WTC11 (cell line): ENCODE measurements at regions not wholly inside any gene's neighbourhood (a gene's known extent, or its start where the extent isn't known, plus 50 kb on each side); places are given as distances from the start of the nearest gene placed in this dataset.
"Not testable (repeated sequence)": the region's sequence is repeated elsewhere in the genome, so short reads cannot be mapped to it uniquely, and the experiment has no call there.

ENCODE experiments used
- ATAC-seq: fragments of 200-7000 bp; cut with Tn5 transposase; 2 replicates; pipeline ENCODE4 v1.10.0; 2021; ENCODE audit warnings: mild to moderate bottlenecking, moderate library complexity
- CTCF ChIA-PET: fragments of 300-600 bp; sonication (Branson Sonifier 250); formaldehyde crosslinking; loops from one replicate; lab custom pipeline; 2021; ENCODE audit warnings: antibody characterized with exemption; lab: Charles Lee
- POLR2A ChIA-PET: fragments of 350-600 bp; sonication (Branson Sonifier 250); formaldehyde crosslinking; loops from one replicate; lab custom pipeline; 2021; ENCODE audit warnings: antibody characterized with exemption; lab: Charles Lee
- DNase-seq: peaks from one replicate; pipeline ENCODE4 v3.0.0; 2021; ENCODE audit warnings: low spot score
- H3K27ac Mint-ChIP-seq: 2 replicates; pipeline ENCODE4 v1.8.0; 2021; ENCODE audit warnings: mixed read lengths
- H3K27me3 Mint-ChIP-seq: 2 replicates; pipeline ENCODE4 v1.8.0; 2021; ENCODE audit warnings: low read depth, mild to moderate bottlenecking, moderate library complexity, mixed read lengths
- H3K36me3 Mint-ChIP-seq: 2 replicates; pipeline ENCODE4 v1.8.0; 2021; ENCODE audit warnings: mixed read lengths
- H3K4me1 Mint-ChIP-seq: 2 replicates; pipeline ENCODE4 v1.8.0; 2022; ENCODE audit warnings: mixed read lengths
- H3K4me3 Mint-ChIP-seq: 2 replicates; pipeline ENCODE4 v1.8.0; 2021; ENCODE audit warnings: mild to moderate bottlenecking, moderate library complexity, mixed read lengths
- H3K9me3 Mint-ChIP-seq: 2 replicates; pipeline ENCODE4 v1.8.0; 2021; ENCODE audit warnings: mixed read lengths
- EMX1 ChIP-seq: fragments of 250-450 bp; sonication (Bioruptor Pico); IDR thresholded peaks from 2 replicates; pipeline ENCODE4 v1.8.0; 2021; ENCODE audit warnings: mild to moderate bottlenecking
- GRHL2 ChIP-seq: fragments of 250-450 bp; sonication (Bioruptor Pico); IDR thresholded peaks from 2 replicates; pipeline ENCODE4 v1.8.0; 2022; ENCODE audit warnings: mild to moderate bottlenecking, moderate library complexity; ENCODE audit not compliant: insufficient replicate concordance, severe bottlenecking
- HMGXB4 ChIP-seq: sonication (generic); formaldehyde crosslinking; IDR thresholded peaks from 2 replicates; pipeline ENCODE4 v1.8.1; 2023; ENCODE audit warnings: mild to moderate bottlenecking, moderate library complexity, missing genetic modification reagents
- MAX ChIP-seq: sonication (generic); formaldehyde crosslinking; IDR thresholded peaks from 2 replicates; pipeline ENCODE4 v1.8.0; 2022; ENCODE audit warnings: mild to moderate bottlenecking, missing genetic modification reagents
- RELA ChIP-seq: sonication (generic); formaldehyde crosslinking; IDR thresholded peaks from 2 replicates; pipeline ENCODE4 v1.8.1; 2022; ENCODE audit warnings: missing genetic modification reagents, mild to moderate bottlenecking, borderline replicate concordance
- SP1 ChIP-seq: sonication (generic); formaldehyde crosslinking; conservative IDR thresholded peaks from 2 replicates; pipeline ENCODE4 v1.8.1; 2022; ENCODE audit warnings: missing genetic modification reagents
- TEAD1 ChIP-seq: sonication (generic); formaldehyde crosslinking; IDR thresholded peaks from 2 replicates; pipeline ENCODE4 v1.8.0; 2022; ENCODE audit warnings: mild to moderate bottlenecking, missing genetic modification reagents
- ZBTB21 ChIP-seq: sonication (generic); formaldehyde crosslinking; IDR thresholded peaks from 2 replicates; pipeline ENCODE4 v1.8.1; 2023; ENCODE audit warnings: mild to moderate bottlenecking, missing genetic modification reagents, borderline replicate concordance
- ZNF281 ChIP-seq: sonication (generic); formaldehyde crosslinking; IDR thresholded peaks from 2 replicates; pipeline ENCODE4 v1.8.0; 2023; ENCODE audit warnings: mild to moderate bottlenecking, missing genetic modification reagents

GRCh38 chr12:87336814-87337336 lies 692.3 kb downstream of the C12orf50 start:
- H3K4me1 Mint-ChIP-seq: peaks cover 4% of the 10 kb centered on the region; the same call in 1 of the 2 replicates
- TF ChIP-seq EMX1 (CRISPR knock-in tag) (no peak), ZBTB21 (CRISPR knock-in tag) (no peak), ZNF281 (CRISPR knock-in tag) (no peak), GRHL2 (CRISPR knock-in tag) (no peak), MAX (CRISPR knock-in tag) (no peak)
- H3K4me3 Mint-ChIP-seq: no peak overlapping the region
- no peak overlapping the region for H3K27ac Mint-ChIP-seq
- ChIA-PET POLR2A (no interaction called here), CTCF (no interaction called here)
- ATAC-seq: no peak
- H3K27me3 Mint-ChIP-seq: no peaks in the 10 kb centered on the region
- no peak for DNase-seq
- no peaks in the 10 kb centered on the region for H3K36me3 Mint-ChIP-seq
- no peaks in the 10 kb centered on the region for H3K9me3 Mint-ChIP-seq

- no peak overlapping the region for H3K4me3 Mint-ChIP-seq
- ChIA-PET POLR2A (no interaction called here), CTCF (no interaction called here)
- no peak overlapping the region for H3K27ac Mint-ChIP-seq
- DNase-seq (no peak), ATAC-seq (no peak)
- no peaks in the 10 kb centered on the region for H3K27me3 Mint-ChIP-seq
- H3K4me1 Mint-ChIP-seq: peaks cover under 1% of the 10 kb centered on the region; the same call in 1 of the 2 replicates
- H3K36me3 Mint-ChIP-seq: no peaks in the 10 kb centered on the region
- no peaks in the 10 kb centered on the region for H3K9me3 Mint-ChIP-seq
- no peak for TF ChIP-seq TEAD1 (CRISPR knock-in tag)
- TF ChIP-seq RELA (CRISPR knock-in tag): no peak
- no peak for TF ChIP-seq HMGXB4 (CRISPR knock-in tag)
These were observed 696.0 kb downstream of the C12orf50 start for GRCh38 chr12:87332987-87333726.

- H3K27me3 Mint-ChIP-seq, H3K36me3 Mint-ChIP-seq, H3K27ac Mint-ChIP-seq, POLR2A ChIA-PET, ATAC-seq, H3K4me1 Mint-ChIP-seq, H3K9me3 Mint-ChIP-seq, H3K4me3 Mint-ChIP-seq, CTCF ChIA-PET, DNase-seq: not testable (repeated sequence)
These were observed 699.1 kb downstream of the C12orf50 start for GRCh38 chr12:87330071-87330555.

GRCh38 chr12:87329076-87329863 lies 699.9 kb downstream of the C12orf50 start:
- ATAC-seq: no peak
- H3K27me3 Mint-ChIP-seq: no peaks in the 10 kb centered on the region
- H3K4me3 Mint-ChIP-seq: no peak overlapping the region
- H3K4me1 Mint-ChIP-seq: no peaks in the 10 kb centered on the region
- ChIA-PET CTCF (no interaction called here), POLR2A (no interaction called here)
- TF ChIP-seq SP1 (CRISPR knock-in tag): no peak
- no peak overlapping the region for H3K27ac Mint-ChIP-seq
- no peaks in the 10 kb centered on the region for H3K9me3 Mint-ChIP-seq
- no peak for DNase-seq
- no peaks in the 10 kb centered on the region for H3K36me3 Mint-ChIP-seq
